ENCODE measurements at regions not wholly inside any gene's neighbourhood (a gene's known extent, or its start where the extent isn't known, plus 50 kb on each side); places are given as distances from the start of the nearest gene placed in this dataset.

GRCh38 chr19:28297586-28298157 is 915.3 kb downstream of the UQCRFS1 start:
- ChIA-PET POLR2A (no interaction called here), CTCF (interaction anchor here (0.9 to 1.1 kb wide), 2 partner anchors 81 to 280 kb away, joined by 3 read pairs; no protein-coding TSS in a partner anchor)
- ATAC-seq (no peak), DNase-seq (ENCODE audit: low spot score) (no peak)
- Mint-ChIP-seq H3K9me3 (peaks cover 8% of the 10 kb centered on the region; the same call in 1 of the 2 replicates), H3K27ac (no peak overlapping the region), H3K4me1 (peaks cover 31% of the 10 kb centered on the region), H3K36me3 (no peaks in the 10 kb centered on the region), H3K27me3 (ENCODE audit: low read depth) (no peaks in the 10 kb centered on the region; the same call in 1 of the 2 replicates), H3K4me3 (no peak overlapping the region)
- TF ChIP-seq ZNF396 (CRISPR knock-in tag; IDR thresholded peaks at IDR 0.05; ENCODE audit: borderline replicate concordance) (no peak), ESRRA (CRISPR knock-in tag; IDR thresholded peaks at IDR 0.05; ENCODE audit: borderline replicate concordance) (no peak), MAX (CRISPR knock-in tag; IDR thresholded peaks at IDR 0.05) (no peak), FOXP1 (CRISPR knock-in tag; IDR thresholded peaks at IDR 0.05; ENCODE audit: borderline replicate concordance) (no peak), AFF4 (CRISPR knock-in tag; IDR thresholded peaks at IDR 0.05; ENCODE audit: borderline replicate concordance) (no peak), ZNF138 (CRISPR knock-in tag; conservative IDR thresholded peaks at IDR 0.05) (no peak)

- peaks cover 37% of the 10 kb centered on the region for H3K4me1 Mint-ChIP-seq
- ChIA-PET POLR2A (no interaction called here), CTCF (interaction anchor here (0.9 to 1.7 kb wide), 2 partner anchors 54 to 280 kb away, joined by 3 to 4 read pairs; no protein-coding TSS in a partner anchor)
- no peak overlapping the region for H3K4me3 Mint-ChIP-seq
- H3K27me3 Mint-ChIP-seq (ENCODE audit: low read depth) = no peaks in the 10 kb centered on the region; the same call in 1 of the 2 replicates
- DNase-seq (ENCODE audit: low spot score) (no peak), ATAC-seq (no peak)
- no peaks in the 10 kb centered on the region for H3K36me3 Mint-ChIP-seq
- H3K9me3 Mint-ChIP-seq = peaks cover 6% of the 10 kb centered on the region; the same call in 1 of the 2 replicates
- TF ChIP-seq HMGA2 (CRISPR knock-in tag; IDR thresholded peaks at IDR 0.05) (no peak), CREB1 (CRISPR knock-in tag; IDR thresholded peaks at IDR 0.05) (no peak), NR1H2 (CRISPR knock-in tag; IDR thresholded peaks at IDR 0.05) (no peak), JAZF1 (CRISPR knock-in tag; IDR thresholded peaks at IDR 0.05) (no peak), CBFB (CRISPR knock-in tag; IDR thresholded peaks at IDR 0.05; ENCODE audit: low read depth) (no peak), ATF1 (CRISPR knock-in tag; IDR thresholded peaks at IDR 0.05) (no peak), SMAD4 (CRISPR knock-in tag; IDR thresholded peaks at IDR 0.05) (no peak), ZBTB43 (CRISPR knock-in tag; IDR thresholded peaks at IDR 0.05) (no peak), E2F4 (CRISPR knock-in tag; IDR thresholded peaks at IDR 0.05; ENCODE audit: borderline replicate concordance, low read depth) (no peak), MYBL2 (CRISPR knock-in tag; IDR thresholded peaks at IDR 0.05) (no peak), CDX4 (CRISPR knock-in tag; IDR thresholded peaks at IDR 0.05; ENCODE audit: borderline replicate concordance) (no peak), FOXP4 (CRISPR knock-in tag; IDR thresholded peaks at IDR 0.05) (no peak), MLX (CRISPR knock-in tag; IDR thresholded peaks at IDR 0.05) (no peak), USF2 (CRISPR knock-in tag; IDR thresholded peaks at IDR 0.05) (no peak), NFATC4 (CRISPR knock-in tag; IDR thresholded peaks at IDR 0.05) (no peak)
- no peak overlapping the region for H3K27ac Mint-ChIP-seq
Measured at GRCh38 chr19:28297036-28297435, 915.9 kb downstream of the UQCRFS1 start.

Measured in WTC11 (cell line).